ENCODE measurements at regions not wholly inside any gene's neighbourhood (a gene's known extent, or its start where the extent isn't known, plus 50 kb on each side); places are given as distances from the start of the nearest gene placed in this dataset.

DNA sequence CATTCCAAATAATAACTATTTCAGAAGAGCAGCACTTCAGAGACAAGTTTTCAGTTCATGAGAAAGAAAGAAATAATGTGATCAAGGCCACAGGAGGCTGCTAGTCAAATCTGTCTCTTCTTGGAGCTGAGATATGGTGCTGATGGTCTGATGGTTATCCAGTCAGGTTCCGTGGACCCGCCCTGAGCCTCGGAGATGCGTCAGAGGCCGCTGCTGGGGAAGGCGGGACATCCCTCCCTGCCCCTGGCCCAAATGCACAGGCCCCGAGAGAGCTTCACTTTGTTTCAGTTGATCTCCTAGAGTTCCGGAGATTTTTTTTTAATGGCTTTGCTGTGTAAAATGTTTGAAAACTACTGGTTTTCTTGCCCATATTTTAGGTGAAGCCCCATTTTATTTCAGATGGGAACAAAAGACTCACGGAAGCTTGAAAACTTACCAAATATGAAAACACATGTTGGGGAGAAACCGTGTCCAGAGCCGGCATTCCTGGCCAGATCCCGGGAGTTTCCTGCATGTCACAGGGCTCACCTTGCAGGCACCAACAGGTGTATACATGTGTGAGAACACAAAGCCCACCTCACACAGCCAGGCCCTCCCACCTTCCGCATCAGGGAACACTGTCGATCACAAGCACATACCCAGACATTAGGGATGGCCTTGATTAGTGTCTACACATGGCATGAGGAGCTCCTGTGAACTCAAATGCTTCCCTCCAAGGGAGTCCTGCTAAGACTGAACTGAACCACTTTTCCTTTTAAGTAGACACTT, 499.0 kb downstream of the TCERG1L start:
- no peak for DNase-seq (ENCODE audit: extremely low spot score)
- POLR2A ChIA-PET, result no interaction called here
- TF ChIP-seq SUZ12 (IDR thresholded peaks at IDR 0.05), result no peak
- no peak for TF ChIP-seq BHLHE40 (IDR thresholded peaks at IDR 0.05; ENCODE audit: borderline replicate concordance)
- TF ChIP-seq FOXK2 (IDR thresholded peaks at IDR 0.05), result no peak
- CTCF ChIA-PET, result no interaction called here

DNA sequence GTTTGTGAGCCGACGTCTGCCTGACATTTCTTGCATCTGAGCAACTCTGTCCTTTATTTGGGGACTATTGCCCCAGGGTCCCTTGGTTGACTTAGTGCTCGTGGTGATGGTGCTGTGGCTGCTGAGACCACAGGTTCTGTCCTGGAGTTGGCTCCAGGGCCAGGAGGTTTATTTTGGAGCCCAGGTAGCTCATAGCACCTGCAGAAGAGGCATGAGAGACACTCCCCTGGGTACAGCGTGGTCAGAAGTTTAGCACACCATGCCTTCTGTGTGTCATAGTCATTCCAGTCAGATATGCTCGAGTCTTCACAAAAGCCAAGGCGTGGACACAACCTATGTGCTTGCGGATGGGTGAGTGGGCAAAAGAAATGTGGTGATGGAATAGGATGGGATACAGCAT, 496.9 kb downstream of the TCERG1L start:
- TF ChIP-seq BHLHE40 (IDR thresholded peaks at IDR 0.05; ENCODE audit: borderline replicate concordance) (no peak), LEF1 (IDR thresholded peaks at IDR 0.05; ENCODE audit: borderline replicate concordance) (no peak), SUZ12 (IDR thresholded peaks at IDR 0.05) (no peak), CTBP1 (IDR thresholded peaks at IDR 0.05; ENCODE audit: borderline replicate concordance) (no peak), FOXK2 (IDR thresholded peaks at IDR 0.05) (no peak), NFRKB (IDR thresholded peaks at IDR 0.05) (no peak), L3MBTL2 (conservative IDR thresholded peaks at IDR 0.05) (no peak), TARDBP (IDR thresholded peaks at IDR 0.05) (no peak), ARNT (IDR thresholded peaks at IDR 0.05) (no peak), ZNF384 (IDR thresholded peaks at IDR 0.05) (no peak), ELF4 (IDR thresholded peaks at IDR 0.05) (no peak), SP1 (IDR thresholded peaks at IDR 0.05) (no peak), FOXA1 (IDR thresholded peaks at IDR 0.05) (no peak), HDGF (IDR thresholded peaks at IDR 0.05; ENCODE audit: borderline replicate concordance) (no peak)
- TF ChIP-seq, protein P1, sequence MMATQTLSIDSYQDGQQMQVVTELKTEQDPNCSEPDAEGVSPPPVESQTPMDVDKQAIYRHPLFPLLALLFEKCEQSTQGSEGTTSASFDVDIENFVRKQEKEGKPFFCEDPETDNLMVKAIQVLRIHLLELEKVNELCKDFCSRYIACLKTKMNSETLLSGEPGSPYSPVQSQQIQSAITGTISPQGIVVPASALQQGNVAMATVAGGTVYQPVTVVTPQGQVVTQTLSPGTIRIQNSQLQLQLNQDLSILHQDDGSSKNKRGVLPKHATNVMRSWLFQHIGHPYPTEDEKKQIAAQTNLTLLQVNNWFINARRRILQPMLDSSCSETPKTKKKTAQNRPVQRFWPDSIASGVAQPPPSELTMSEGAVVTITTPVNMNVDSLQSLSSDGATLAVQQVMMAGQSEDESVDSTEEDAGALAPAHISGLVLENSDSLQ (IDR thresholded peaks at IDR 0.05), result no peak
- CTCF ChIA-PET, result no interaction called here
- POLR2A ChIA-PET, result no interaction called here
- DNase-seq (ENCODE audit: extremely low spot score), result no peak

DNA sequence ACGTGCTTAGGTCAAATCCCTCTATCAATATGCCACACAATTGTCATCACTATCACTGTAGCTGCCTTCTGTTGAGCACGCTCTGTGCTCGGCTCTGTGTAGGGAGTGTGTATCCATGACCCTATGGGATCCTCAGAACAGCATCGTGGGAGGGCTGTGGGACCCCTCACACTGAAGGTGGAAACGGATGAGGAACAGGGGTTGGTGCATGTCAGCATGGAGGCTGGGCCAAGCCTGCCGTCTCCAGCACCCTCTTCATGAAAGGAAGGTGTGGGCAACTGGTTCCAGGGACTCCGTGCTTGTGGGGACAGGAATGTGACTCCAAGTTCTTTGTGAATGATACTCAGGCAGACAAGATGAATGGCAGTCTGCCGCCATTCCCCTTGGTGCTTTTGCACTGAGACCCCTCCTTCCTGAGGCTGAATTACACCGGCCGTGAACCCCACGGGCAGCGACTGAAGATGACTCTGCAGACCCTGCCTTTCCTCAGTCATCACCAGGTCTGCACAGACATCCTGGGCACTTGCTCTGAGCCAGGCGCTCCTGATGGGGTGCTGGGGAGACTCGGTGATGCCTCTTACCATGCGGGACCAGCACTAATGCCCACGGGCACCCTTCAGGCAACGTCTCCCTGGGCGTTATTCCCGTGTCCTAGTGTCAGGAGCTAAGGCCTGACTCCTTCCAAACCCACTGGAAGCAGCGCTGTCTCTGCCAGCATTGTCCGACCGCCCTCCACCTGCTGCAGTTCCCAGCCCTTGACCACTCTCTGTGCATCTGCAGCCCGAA, 495.2 kb downstream of the TCERG1L start:
- DNase-seq (ENCODE audit: extremely low spot score), result no peak
- POLR2A ChIA-PET, result no interaction called here
- CTCF ChIA-PET, result no interaction called here
- no peak for TF ChIP-seq ARNT (IDR thresholded peaks at IDR 0.05)
- TF ChIP-seq, protein P1 (IDR thresholded peaks at IDR 0.05), result no peak
- no peak for TF ChIP-seq BHLHE40 (IDR thresholded peaks at IDR 0.05; ENCODE audit: borderline replicate concordance)
- TF ChIP-seq LEF1 (IDR thresholded peaks at IDR 0.05; ENCODE audit: borderline replicate concordance), result no peak

DNA sequence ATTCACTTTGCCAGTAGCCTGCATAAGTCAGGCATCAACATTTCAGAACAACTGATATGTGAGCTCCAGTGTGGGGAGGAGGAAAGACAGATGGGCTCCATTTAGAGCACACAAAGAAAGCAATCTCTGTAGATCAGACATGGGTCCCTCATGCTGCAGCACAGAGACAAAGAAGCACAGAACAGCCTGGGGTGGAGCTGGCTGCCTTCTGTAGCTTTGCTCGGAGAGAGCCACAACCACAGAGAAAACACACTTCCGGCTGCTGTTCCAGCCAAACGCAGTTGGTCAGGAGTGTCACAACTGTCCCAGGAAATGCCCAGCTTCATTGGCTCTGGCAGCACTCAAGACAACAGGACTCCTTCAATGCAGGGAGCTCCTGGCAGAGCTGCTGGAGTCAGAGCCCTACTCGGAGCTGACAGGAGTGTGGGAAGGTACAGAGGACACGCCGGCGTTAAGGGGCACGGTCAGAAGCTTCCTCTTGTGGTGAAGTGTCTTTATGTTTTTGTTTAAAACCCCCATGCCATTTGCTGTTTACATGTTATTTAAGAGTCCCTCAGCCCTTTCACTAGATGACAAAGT, 494.4 kb downstream of the TCERG1L start:
- TF ChIP-seq SP1 (IDR thresholded peaks at IDR 0.05) (no peak), BHLHE40 (IDR thresholded peaks at IDR 0.05; ENCODE audit: borderline replicate concordance) (no peak), CTBP1 (IDR thresholded peaks at IDR 0.05; ENCODE audit: borderline replicate concordance) (no peak), ARNT (IDR thresholded peaks at IDR 0.05) (no peak), SUZ12 (IDR thresholded peaks at IDR 0.05) (no peak), NFRKB (IDR thresholded peaks at IDR 0.05) (no peak), LEF1 (IDR thresholded peaks at IDR 0.05; ENCODE audit: borderline replicate concordance) (no peak), ZNF384 (IDR thresholded peaks at IDR 0.05) (no peak), HDGF (IDR thresholded peaks at IDR 0.05; ENCODE audit: borderline replicate concordance) (no peak), ELF4 (IDR thresholded peaks at IDR 0.05) (no peak), TARDBP (IDR thresholded peaks at IDR 0.05) (no peak), FOXA1 (IDR thresholded peaks at IDR 0.05) (no peak), L3MBTL2 (conservative IDR thresholded peaks at IDR 0.05) (no peak), FOXK2 (IDR thresholded peaks at IDR 0.05) (no peak), FOXM1 (IDR thresholded peaks at IDR 0.05; ENCODE audit: borderline replicate concordance) (no peak)
- TF ChIP-seq, protein P1 (IDR thresholded peaks at IDR 0.05), result no peak
- no peak for DNase-seq (ENCODE audit: extremely low spot score)
- ChIA-PET CTCF (no interaction called here), POLR2A (no interaction called here)

DNA sequence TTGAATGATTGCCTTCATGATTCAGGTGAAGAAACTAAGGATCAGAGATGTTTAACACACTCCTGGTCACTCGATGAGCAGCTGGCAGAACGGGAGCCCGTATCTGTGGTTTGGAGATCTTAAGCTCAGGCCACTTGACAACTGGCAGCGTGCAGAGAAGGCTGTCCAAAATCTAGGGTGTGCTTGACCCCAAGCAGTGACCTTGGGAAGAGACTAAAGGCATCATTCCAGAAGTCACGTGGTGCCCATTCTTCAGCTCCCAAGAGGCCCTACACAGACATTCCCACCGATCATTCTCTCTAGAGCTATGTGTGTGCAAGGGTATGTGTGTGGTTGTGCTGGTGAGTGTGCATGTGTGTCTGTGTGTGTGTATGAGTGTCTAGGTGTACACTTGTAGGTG, 493.8 kb downstream of the TCERG1L start:
- POLR2A ChIA-PET, result no interaction called here
- CTCF ChIA-PET, result no interaction called here
- no peak for DNase-seq (ENCODE audit: extremely low spot score)
- TF ChIP-seq CTBP1 (IDR thresholded peaks at IDR 0.05; ENCODE audit: borderline replicate concordance), result no peak
- no peak for TF ChIP-seq BHLHE40 (IDR thresholded peaks at IDR 0.05; ENCODE audit: borderline replicate concordance)

DNA sequence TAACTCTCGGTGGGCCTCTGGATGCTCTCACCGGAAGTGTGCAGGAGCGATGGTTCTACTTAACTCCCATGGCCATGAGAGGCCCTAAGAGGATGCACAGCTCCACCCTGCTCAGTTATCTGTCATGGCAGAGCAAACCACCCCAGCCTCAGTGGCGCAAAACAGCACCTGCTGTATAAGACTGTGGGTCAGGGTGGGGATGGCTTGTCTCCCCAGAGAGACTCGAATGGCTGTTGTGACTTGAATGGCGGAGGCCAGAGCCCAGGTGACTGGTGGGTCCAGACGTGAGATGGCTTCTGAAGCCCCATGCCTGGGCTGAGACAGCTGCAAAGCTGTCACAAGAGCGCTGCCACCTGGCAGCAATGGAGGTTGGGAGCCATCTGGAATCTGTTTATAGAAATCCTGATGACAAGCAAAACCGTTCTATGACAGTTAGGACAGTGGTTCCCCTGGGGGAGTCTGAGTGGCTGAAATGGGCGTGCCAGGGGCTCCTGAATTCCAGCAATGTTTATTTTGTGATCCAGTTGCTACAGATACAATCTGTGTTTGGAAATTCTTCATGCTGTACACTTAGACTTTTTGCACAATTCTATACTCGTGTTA, 490.5 kb downstream of the TCERG1L start:
- CTCF ChIA-PET, result no interaction called here
- TF ChIP-seq ELF4 (IDR thresholded peaks at IDR 0.05), result no peak
- TF ChIP-seq LEF1 (IDR thresholded peaks at IDR 0.05; ENCODE audit: borderline replicate concordance), result no peak
- TF ChIP-seq ZNF384 (IDR thresholded peaks at IDR 0.05), result no peak
- TF ChIP-seq HDGF (IDR thresholded peaks at IDR 0.05; ENCODE audit: borderline replicate concordance), result no peak
- no peak for TF ChIP-seq L3MBTL2 (conservative IDR thresholded peaks at IDR 0.05)
- TF ChIP-seq, protein P1 (IDR thresholded peaks at IDR 0.05), result no peak
- TF ChIP-seq ARNT (IDR thresholded peaks at IDR 0.05), result no peak
- TF ChIP-seq NFRKB (IDR thresholded peaks at IDR 0.05), result no peak
- DNase-seq (ENCODE audit: extremely low spot score), result no peak
- POLR2A ChIA-PET, result no interaction called here

Data from HEK293T (cell line).